GDM1 (cell line): ENCODE measurements at regions not wholly inside any gene's neighbourhood (a gene's known extent, or its start where the extent isn't known, plus 50 kb on each side); places are given as distances from the start of the nearest gene placed in this dataset.

ENCODE experiments used
- DNase-seq: peaks from one replicate; lab custom pipeline; 2025; lab: John Stamatoyannopoulos, UW

DNA sequence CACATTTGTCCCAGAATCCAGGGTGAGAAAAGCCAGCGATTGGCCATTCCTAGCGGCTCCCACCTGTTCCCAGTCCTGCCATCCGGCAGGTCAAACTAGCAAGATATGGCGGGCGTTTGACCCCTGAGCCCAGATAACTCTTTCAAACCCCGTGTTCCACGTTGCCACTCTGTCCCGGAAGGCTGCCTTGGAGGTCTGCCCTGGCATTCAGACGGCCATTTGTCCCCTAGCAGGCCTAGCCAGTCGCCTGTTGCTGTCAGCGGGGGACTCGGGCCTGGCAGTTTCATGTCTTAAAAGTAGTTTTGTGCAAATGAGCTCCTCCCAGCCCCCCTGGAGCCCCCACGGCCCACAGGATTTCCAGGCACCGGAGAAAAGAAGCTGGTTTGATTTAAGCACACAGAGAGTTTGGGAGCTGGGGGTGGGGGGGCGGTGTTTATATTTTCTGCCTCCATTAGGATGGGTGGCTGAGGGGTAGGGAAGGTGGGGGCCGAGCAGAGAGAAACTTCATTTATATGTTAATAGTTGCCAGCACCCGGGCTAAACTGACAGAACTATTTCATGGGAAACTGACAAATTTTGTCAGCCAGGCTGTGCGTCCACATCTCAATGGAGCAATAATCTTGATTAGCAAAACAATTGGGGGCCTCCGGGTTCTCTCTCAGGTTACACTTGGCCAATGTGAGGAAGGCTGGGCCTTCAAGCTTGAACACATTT is 240.9 kb upstream of the SALL1 start:
- no peak for DNase-seq

DNA sequence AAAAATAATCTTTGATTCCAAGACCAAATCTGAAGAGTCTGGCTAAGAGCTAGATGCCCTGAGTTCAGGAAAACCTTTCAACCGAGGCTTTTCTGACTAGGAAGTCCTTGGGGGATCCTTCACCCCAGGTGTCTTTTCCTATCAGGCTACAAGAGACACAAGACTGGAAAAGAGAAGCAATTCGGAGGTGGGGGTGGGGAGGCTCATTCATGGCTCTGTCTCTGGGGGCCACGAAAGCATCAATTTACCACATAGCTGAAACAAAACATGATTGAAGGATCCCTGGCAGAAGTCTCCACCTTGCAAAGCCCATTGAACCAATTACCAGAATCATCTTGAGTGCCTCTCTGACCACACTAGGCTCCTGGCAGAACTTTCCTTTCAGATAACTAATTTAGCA is 239.8 kb upstream of the SALL1 start:
- no peak for DNase-seq

DNA sequence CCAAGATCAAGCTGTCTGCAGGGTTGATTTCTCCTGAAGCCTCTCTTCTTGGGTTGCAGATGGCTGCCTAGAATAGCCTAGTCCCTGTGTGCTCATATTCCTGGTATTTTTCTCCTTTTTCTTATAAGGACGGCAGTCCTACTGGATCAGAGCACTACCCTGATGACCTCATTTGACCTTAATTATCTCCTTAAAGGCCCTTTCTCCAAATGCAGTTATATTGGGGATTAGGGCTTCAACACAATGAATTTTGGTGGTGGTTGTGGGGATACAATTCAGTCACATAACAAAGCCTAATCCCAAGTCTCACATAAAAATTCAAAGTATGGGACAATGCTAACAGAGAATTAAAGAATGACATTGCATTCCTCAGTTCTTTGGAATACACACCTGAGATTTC is 238.8 kb upstream of the SALL1 start:
- no peak for DNase-seq

DNA sequence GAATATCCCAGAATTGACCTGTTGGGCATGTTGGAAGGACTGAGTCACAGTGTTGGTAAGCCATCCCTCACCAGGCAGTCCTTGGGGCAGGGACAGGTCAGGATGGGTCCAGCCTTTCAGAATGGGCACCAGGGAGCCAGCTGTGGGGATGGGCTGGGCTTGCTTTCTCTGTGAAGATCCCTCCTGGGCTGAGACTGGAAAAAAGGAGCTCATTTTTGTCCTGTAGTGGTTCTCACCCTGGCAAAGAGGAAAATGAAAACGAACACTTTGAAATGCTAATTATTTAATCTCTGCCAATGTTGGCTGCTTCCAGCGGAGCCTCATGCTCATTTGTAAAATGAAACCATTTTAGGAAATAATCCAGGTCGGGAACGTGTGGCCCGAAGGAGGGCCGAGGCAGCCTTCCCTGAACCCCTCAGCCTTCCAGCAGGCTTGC is 237.5 kb upstream of the SALL1 start:
- no peak for DNase-seq

DNA sequence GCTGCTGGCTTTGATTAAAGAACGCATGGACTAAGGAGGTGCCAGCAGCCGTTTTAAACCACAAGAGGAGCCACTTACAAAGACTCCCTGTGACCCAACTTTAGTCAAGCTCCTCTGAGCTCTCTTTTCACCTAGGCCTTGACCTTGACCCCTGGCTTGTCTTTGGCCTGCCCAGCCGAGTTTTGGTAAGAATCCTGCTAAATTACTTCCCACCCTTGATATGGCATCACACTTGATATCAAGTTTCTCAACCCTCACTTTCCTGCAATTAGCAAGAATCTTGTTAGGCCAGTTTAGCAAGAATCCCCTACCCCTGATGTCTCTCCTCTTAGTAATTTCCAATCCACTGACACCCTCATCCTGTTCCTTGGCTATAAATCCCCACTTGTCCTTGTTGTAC is 232.8 kb upstream of the SALL1 start:
- DNase-seq = no peak

DNA sequence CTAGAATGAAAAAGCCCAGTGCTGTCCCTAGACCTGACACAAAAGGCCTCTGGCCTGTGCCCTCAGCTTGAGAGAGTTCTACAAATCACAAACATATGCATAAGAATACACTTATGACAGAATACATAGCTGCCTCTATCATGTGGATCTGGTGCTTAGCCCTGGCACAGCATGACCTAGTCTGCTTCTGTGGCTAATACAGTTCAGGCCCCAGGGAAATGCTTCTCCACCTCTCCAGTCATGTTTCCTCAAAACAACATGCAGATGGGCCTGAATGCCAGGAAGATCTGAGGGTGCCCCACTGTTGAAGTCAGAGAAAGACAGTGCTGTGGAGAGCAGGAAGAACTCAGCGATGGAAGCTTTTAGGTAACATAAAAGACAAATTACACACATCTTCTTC is 231.9 kb upstream of the SALL1 start:
- DNase-seq = no peak

DNA sequence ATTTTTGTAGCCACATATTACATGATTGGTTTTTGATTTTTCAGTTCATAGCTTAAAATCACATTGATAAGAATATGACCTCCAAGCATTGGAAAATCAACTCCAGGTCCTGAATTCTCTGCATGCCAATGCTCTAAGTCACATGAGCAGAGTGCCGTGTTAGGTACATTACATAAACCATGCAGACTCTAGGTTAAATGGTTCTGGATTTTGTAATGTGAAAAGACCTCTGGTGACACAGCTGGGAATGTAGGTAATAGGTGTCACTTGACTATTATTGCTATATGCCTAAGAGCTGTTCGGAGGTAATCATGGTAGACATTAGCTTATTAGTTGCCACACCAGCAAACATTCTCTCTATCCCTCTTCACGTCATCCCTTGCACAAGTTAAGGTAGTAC is 231.1 kb upstream of the SALL1 start:
- DNase-seq = no peak

DNA sequence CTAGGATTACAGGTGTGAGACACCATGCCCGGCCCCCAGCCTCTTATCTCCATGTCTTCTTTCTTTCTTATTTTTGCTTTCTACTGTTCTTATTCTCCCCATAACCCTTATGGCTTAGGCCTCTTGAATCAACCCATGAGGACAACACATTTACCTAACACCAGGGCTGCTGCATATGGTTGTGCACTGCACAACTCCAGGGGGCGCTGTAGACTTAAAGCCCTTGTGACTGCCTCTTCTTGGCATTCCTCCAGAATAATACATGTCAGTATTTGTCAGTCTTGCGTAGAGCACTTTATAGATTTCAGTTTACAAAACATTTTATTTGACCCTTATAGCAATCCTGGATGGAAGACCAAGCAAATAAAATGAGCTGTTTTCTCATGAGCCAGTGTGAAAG is 225.0 kb upstream of the SALL1 start:
- DNase-seq = no peak

DNA sequence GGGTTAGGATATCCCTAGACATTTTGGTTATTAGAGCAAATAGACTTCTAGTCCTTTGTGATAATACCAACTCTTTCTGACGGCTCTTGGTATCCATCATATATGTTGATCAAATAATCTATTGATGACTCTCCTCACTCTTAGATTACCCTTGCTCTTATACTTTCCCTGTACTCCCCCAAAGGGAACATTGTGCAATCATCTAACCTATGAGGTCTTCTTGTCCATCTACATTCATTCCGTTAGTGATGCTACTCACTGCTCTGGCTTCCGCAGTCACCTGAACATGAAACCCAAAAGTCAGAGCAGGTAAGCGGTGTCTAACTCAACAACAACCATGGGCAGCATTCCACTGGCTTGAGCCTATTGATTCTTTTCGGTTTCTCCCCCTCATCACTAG is 223.7 kb upstream of the SALL1 start:
- DNase-seq = no peak

DNA sequence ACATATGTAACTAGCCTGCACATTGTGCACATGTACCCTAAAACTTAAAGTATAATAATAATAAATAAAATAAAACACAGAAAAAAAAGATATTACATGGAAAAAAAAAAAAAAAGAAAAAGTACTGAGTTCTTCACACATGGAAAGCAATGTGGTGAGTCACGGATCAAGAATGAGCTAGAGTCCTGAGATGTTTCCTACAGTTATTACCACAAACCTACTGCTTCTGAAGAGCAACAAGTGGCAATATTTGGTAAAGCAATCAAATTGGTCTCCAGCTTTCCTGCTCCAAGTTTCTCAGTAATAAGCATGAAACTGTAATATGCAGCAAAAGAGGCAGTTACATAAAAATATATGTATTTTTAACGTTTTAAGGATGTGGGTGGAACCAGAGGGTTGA is 223.3 kb upstream of the SALL1 start:
- DNase-seq = no peak

DNA sequence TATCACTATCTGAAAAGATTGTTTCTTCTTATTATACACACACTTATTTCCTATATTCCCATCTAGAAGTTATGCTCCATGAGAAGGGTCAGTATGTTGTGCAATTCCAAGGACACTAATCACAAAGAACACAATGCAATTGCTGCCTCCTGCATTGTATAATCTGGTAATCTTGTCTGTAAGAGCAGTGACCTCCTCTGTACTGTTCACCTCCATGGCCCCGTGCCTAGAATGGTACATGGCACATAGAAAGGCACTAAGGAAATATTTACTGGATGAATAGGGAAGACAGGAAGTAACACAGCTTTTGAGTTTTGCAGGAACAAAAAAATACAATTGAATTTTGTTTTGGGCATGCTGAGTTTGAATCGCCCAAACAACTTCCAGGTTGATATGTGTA is 214.6 kb upstream of the SALL1 start:
- DNase-seq = no peak

DNA sequence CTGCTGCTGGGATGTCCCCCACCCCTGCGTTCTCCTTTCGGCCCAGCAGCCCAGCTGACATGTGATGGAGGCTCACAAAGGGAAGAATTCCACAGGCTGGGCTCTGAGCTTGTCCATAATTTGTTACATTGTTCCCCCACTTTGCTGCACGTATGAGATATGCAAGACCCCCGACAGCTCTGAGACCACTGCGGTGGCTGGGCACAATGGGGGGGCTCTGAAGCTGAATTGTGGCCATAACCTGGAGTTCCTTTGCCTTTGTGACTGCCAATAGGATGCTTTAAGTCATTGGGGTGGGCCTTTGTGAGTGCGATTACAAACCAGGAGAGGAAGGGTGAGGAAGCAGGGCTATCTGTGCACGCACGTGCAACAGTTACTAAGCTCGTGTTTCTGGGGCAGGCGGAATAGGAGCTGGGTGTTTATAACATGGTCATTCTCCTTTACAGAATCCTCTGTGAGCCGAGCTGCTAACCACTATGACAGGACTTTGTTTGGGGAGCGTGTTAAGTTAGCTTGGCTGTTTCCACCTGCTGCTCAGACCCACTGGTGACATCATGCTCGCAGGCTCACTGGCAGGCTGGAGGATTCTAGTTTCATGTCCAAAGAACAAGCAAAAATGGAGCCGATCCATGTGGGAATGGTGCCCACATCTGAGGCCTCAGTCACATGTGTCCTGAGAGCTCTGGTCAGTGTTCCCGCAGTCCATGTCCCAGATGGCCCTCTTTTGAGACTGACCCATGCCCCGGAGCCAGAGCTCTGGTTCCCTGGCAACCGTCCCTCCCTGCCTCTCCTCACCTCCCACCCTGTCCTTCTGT is 208.3 kb upstream of the SALL1 start:
- DNase-seq = no peak

DNA sequence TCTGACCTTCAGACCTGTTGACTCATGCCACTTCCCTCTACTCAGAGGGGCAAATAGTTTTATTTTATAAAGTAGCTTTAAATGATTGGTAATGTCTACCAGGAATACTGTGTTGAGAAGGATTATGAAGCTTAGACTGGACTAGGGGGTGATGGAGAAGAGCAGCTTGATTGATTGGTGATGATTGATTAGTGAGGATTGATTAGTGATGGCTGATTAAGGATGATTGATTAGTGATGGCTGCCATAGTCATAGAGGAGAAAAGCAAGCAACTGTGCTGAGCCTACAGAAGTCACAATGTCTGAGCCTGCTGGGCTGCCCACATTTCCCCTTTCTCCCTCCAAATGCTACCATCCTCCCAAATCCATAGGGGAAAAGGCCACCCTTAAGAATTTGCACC is 206.8 kb upstream of the SALL1 start:
- DNase-seq = no peak

DNA sequence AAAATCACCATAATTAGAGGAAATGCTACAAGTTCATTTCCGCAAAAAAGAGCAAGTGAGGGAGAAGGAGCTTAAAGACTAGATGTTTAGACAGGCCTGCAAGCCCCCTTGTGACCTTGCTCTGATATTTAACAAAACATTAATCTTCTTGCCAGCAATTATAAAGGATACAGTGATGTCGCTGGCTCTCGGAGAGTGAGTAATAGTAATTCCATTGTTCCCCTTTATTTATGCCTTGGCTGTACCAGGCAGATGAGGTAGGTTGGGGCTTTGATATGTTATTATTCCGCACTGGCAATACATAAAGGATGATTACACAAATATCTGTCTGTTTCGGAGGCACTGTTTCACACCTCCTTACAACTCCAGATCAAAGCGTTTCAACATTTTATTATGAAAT is 204.8 kb upstream of the SALL1 start:
- no peak for DNase-seq

DNA sequence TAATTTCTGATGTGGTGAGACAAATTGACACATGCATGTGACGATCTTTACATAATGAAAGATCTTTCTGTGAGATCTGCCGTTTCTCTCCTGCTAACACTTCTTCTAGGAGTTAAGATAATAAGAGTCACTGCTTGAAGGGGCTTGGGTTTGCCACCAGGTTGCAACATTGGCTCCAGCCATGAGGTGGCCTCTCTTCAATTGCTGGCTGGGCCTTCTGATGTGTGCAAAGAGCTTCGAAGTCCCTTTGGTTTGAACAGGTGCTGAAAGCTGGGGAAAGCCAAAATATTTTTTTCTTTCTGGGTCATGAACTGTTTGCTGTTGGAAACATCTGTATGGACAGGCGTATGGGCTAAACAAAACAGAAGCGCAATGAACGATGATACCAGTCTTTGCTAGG is 204.1 kb upstream of the SALL1 start:
- DNase-seq = no peak

DNA sequence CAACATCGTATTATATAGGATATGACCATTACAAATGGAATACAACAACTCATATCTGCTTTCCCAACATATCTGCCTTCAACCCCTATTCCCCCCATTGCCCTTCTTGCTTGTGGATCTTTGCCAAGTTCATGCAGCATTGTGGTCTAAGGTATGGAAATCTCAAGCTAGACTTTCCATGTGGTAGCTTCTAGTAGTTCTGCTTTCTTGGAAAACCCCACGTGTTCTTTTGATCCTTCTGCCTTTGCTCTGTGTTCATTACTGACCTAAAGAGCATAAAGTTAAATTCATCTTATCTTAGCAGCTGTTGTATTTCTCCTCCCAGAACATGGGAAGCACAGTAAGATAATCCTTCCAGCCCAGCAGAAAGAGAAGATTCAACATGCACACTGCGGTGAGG is 202.0 kb upstream of the SALL1 start:
- no peak for DNase-seq

DNA sequence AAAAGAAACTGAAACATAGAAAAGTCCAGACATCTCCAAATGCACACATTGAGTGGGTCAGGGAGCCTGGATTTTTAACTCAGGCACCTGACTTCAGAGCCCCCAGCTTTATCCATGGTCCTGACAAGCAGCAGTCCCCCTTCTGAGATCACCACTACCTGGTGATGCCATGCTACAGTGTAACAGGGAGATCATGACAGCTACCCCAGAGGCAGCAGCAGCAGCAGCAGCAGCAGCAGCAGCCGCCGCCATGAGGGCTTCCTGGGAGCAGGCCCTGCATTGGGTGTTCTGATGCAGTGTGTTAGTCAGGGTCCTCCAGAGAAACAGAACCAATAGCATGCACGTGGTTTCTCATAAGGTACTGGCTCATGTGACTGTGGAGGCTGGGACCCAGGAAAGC is 198.6 kb upstream of the SALL1 start:
- no peak for DNase-seq

DNA sequence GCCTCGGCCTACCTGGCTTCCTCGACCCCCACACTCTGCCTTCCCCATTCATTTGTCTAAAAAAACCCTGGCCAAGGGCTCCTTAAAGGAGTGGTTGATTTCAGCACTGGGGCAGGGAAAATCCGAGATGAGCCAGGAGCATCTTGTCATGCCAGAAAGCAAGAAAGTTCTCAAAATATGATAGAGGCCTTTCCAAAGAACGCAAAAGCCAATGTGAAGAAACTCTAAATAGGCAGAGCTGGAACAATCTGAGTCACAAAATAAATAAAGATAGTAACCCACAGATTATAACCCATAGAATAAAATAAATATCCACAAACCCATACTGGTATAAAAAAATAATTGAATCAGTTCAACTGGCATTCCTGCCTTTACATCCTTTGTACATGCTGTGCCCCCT is 192.3 kb upstream of the SALL1 start:
- DNase-seq = no peak

DNA sequence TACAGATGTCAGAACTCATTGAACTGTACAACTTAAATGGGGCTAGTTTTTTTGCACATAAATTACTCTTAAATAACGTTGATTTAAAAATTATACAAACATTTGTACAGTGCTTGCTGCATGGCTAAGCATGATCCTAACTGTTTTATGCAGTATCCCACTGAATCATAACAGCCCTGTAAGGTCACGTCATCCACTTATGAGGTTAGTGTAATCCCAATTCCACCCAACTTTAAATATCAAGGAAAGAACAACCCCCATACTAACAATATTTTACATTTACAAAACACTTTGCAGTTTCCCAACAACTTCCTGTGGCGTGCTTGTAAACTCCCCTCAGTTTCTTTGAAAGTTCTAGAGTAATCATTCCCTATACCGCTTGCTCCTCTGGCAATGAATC is 190.1 kb upstream of the SALL1 start:
- no peak for DNase-seq

DNA sequence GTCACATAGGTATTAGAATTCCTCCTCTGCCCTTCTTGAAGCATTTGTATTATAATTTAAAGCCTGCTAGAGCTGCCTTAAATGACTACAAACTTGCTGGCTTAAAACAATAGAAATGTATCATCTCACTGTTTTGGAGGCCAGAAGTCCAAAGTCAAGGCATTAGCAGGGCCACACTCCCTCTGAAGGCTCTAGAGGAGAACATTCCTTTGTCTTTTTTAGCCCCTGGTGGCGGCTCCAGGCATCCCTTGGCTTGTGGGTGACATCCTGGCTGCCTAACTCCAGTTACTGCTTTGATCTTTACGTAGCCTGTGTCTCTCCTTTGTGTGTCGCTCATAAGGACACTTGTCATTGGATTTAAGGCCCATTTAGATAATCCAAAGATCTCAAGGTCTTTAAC is 186.6 kb upstream of the SALL1 start:
- no peak for DNase-seq

DNA sequence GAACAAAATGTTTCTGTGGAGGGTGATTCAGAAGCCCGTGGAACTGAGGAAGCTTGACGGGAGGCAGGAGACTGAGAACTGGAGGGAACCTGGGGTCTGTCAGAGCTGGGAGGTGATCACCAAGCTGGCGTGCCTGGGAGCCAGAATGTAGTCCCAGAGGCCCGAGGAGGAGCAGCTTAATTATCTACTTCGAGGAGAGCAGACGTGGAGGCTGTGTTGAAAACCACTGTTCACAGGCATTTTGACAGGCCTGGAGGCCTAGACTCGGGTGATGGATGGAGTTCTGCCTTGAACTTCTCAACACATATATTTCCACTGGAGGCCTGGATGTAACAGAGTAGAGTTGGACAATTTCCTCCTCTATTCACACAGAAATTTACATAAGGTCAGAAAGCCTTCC is 177.7 kb upstream of the SALL1 start:
- no peak for DNase-seq

DNA sequence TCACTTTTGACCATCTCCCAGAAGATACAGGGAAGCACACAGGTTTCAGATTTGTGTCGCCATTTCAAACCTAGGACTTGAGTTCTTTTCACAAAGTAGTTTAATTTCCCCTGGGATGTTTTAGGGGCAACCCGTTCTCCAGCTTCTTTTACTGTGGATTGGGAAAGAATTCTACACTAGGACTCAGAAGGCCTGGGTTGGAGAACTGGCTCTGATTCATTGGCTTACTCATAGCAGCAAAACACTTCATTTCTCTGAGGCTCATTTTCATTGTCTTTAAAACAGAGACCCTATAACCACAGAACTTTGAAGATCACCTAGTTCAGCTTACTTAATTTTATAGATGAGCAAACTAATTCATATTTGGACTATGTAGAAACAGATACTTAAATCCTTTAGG is 175.9 kb upstream of the SALL1 start:
- no peak for DNase-seq

DNA sequence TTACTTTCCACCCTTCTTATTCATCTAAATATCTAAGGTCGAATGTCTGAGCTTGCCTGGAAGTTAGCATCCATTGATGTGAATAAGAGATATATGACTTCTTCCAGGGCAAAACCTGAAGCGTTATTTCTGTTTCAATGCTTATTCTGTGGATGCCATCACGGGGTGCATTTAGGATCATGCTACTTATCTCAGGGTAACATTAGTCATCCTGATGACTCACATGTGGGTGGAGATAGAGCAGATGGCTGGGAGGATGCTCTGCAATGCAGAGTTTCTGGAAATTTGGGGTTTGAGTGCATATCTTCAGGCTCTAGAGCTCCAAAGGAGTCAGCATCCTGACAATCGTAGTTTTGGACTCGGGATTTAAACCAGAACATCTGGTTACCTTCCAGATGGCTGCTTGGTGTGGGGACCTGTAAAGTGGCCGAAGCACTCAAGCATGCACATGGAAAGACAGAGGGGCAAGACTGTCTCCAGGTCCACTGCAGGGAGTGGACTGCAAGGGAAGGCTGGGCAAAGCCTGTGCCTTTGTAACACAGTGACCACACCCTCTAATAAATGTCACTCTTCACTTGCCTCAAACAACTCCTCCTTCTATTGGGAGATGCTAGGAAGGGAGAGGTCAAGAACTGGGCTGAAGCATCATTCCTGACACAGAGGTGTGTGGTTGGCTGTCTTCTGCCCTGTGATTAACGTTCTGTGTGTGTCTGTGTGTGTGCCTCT is 175.2 kb upstream of the SALL1 start:
- DNase-seq = no peak
